Activated CD4-positive, alpha-beta T cell treated with anti-CD3 and anti-CD28 coated beads, Interleukin-2, amount 50 U/mL, for 16 hours (primary cell): ENCODE measurements at regions not wholly inside any gene's neighbourhood (a gene's known extent, or its start where the extent isn't known, plus 50 kb on each side); places are given as distances from the start of the nearest gene placed in this dataset.
"Not testable (repeated sequence)": the region's sequence is repeated elsewhere in the genome, so short reads cannot be mapped to it uniquely, and the experiment has no call there.

Source experiments
- DNase-seq: peaks from one replicate; pipeline ENCODE4 v3.0.0-alpha.2; 2020

- no peak for DNase-seq
Observed at GRCh38 chr14:24744641-24745040, 110.7 kb upstream of the GZMB start.

DNA sequence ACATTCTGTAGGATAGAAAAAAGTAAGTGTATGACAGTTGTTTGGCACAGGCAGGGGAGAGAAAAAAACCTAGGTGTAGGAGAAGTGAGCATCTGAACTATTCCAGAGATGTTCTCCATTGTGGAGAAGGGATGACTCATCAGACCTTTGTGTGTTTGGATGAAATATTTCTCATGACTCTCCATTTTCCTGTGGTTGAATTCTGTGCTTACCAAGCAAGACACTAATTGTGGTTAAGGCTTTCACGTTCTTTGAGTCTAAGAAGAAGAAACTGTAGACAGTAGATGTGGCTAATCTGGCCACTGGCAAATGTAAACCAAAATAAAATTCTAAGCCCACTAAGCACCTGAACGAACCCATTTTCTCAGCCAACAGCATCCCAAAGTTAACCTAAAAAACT lies 107.9 kb upstream of the GZMB start:
- DNase-seq, result no peak

DNA sequence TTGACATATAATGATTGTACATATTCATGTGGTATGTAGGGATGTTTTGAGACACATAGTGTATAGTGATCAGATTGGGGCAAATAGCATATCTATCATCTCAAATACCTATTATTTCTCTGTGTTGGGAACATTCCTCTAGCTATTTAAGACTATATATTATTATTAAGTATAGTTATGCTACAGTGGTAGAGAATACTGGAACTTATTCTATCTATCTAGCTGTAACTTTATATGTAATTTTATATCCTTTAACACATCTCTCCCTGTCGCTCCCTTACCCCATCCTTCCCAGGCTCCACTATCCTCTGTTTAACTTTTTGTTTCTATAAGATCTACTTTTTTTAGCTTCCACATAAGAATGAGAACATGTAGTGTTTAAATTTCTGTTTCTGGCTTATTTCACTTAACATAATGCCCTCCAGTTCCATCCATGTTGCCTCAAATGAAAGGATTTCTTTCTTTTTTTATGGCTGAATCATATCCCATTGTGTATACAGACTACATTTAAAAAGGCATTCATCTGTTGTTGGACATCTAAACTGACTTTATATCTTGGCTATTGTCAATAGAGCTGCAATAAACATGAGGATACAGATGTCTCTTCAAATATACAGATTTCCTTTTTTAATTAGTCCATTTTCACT lies 102.1 kb upstream of the GZMB start:
- DNase-seq, result no peak

DNA sequence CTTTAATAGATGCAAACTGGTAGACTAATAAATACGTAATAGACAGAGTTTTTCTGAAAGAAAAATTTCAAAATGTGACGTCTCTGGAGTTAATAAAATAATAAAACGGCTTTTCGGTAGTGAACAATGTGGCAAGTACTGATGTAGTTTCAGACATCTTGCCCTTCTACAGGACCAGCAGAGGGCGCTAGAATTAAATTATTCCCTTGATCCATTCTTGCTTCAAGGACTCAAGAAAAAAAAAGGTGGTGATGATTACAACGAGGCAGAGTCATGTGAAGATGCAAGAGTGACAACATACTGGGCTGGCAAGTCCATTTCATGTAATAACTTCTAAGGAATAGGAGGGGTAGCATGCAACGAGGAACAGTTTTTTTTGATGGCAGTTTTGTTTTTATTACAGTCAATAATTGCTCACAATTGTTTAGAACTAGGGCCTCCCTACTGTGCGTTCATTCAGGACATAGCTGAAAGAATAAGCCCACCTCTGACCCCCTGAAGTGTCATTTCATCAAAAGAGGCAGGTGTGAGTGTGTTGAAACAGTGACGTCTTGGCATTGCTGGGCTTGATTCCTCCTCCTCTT lies 101.0 kb upstream of the GZMB start:
- peak; percentile 50 for DNase-seq

- DNase-seq, result no peak
Observed at GRCh38 chr14:24726480-24726879, 92.5 kb upstream of the GZMB start.

DNA sequence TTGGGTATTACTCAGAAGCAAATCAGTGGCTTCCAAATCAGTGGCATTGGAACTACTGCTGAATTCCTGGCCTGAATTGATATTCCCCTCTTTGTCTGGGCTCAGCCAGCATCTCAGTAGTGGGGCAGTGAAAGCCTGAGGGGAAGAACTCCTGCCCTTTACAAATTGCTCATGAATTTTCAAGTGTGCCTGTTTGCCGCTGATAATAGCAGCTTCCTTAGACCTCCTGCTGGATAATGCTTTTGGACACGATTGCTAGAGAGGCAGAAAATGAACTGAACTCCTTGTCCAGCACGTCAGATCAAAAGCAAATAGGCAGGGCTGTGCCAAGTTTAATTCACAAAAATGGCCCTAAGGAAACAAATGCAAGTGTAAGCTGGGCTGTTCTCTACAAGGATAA lies 91.3 kb upstream of the GZMB start:
- no peak for DNase-seq

DNA sequence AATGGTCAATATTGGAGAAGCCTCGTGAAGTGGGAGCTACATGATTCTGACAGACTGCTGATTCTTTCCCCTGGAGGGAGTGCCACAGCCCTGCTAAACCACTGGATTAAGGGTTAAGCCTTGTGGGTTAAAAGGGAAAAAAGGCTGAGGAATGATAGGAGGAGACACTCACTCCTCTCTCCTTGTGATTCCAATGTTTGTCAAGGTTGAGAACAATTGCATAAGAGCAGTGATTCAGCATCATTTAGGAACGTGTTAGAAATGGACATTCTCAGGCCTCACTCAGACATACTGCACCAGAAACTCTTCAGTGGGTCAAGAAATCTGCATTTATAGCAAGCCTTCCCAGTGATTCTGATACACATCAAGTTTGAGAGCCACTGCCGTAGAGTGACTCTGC lies 87.8 kb upstream of the GZMB start:
- DNase-seq, result no peak

- DNase-seq, result no peak
Observed at GRCh38 chr14:24715239-24715638, 81.2 kb upstream of the GZMB start.

- DNase-seq, result no peak
Observed at GRCh38 chr14:24713404-24713803, 79.4 kb upstream of the GZMB start.

DNA sequence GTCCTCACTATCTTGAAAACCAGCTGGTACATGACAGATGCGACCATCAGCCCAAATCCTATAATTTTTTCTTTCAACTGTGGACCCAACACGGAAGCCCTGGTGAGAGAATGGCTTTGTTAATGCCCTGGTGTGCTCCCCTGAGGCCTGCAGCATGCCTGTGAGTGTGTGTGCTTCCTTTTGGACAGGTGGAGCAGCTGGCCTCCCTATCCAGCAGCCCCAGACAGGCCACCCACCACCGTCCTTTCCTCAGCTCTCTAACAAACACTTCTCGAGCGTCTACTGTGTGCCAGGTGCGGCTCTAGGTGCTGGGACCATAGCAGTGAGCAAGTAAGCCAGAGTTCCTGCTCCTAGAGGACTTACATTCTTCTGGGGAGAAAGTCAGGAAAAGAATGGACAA lies 78.9 kb upstream of the GZMB start:
- no peak for DNase-seq

DNA sequence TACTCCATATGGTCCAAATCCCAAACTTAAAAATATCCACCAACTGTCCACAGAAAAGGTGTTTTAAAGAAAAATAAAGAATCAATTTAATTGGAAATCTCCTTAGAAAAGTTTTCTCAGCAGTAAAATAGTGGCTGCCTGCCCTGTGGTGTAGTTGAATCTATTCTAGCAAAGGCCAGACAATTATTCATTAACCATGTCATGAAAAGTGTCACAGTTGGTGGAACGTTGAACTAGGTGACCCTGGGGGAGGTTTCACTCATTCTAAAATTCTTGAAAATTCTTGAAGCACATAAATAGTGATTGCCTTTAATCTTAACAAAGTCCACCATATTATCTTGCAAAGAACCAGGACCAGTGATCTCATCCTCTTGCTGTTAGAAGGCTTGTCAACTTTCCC lies 78.4 kb upstream of the GZMB start:
- no peak for DNase-seq

GRCh38 chr14:24710403-24711112 lies 76.6 kb upstream of the GZMB start:
- peak; percentile 71 for DNase-seq

GRCh38 chr14:24708684-24709083 lies 74.7 kb upstream of the GZMB start:
- no peak for DNase-seq

GRCh38 chr14:24706351-24706750 lies 72.4 kb upstream of the GZMB start:
- no peak for DNase-seq

- DNase-seq, result no peak
Observed at GRCh38 chr14:24705840-24706239, 71.8 kb upstream of the GZMB start.

DNA sequence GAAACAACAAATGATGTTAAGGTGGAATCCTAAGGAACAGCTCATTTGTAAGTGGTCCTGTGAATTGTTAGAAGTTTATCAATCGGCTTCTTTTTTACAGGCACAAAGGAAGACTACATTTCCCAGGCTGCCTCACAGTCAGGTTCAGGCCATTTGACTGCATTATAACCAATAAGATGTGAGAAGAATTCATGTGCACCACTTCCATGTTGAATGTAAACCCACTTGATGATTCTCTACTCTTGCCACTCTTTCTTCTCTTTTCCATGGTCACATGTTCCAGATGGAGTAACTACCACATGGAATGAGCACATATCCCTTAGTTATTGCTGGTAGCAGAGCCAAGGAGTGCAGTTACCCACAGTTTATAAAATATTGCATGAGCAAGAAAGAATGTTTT lies 67.1 kb upstream of the GZMB start:
- DNase-seq, result no peak

- DNase-seq, result no peak
Observed at GRCh38 chr14:24700511-24700910, 66.5 kb upstream of the GZMB start.

DNA sequence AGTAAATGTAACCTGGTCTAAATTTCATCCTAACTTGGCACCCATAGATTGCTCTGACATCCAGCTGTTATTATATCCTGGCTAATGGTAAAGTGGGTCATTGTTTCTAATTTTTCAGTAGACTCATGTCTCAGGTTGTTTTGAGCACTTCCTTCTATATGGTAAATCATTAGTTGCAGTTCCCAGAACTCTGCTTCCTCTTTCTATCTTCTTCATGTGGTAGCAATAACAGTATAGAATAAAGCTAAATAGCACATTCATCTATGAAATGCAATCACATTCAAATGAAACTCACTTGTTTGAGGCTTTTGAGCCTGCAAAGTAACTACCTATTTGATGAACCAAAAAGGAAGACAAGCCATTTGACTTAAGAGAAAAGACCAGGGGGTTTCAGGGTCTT lies 65.1 kb upstream of the GZMB start:
- no peak for DNase-seq

DNA sequence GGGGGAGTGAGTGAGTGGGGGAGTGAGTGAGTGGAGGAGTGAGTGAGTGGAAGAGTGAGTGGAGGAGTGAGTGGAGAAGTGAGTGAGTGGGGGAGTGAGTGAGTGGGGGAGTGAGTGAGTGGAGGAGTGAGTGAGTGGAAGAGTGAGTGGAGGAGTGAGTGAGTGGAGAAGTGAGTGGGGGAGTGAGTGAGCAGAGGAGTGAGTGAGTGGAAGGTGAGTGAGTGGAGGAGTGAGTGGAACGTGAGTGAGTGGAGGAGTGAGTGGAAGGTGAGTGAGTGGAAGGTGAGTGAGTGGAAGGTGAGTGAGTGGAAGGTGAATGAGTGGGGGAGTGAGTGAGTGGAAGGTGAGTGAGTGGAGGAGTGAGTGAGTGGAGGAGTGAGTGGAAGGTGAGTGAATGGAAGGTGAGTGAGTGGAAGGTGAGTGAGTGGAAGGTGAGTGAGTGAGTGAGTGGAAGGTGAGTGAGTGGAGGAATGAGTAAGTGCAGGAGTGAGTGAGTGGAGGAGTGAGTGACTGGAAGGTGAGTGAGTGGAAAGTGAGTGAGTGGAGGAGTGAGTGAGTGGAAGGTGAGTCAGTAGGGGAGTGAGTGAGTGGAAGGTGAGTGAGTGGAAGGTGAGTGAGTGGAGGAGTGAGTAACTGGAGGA lies 62.4 kb upstream of the GZMB start:
- not testable (repeated sequence) for DNase-seq

DNA sequence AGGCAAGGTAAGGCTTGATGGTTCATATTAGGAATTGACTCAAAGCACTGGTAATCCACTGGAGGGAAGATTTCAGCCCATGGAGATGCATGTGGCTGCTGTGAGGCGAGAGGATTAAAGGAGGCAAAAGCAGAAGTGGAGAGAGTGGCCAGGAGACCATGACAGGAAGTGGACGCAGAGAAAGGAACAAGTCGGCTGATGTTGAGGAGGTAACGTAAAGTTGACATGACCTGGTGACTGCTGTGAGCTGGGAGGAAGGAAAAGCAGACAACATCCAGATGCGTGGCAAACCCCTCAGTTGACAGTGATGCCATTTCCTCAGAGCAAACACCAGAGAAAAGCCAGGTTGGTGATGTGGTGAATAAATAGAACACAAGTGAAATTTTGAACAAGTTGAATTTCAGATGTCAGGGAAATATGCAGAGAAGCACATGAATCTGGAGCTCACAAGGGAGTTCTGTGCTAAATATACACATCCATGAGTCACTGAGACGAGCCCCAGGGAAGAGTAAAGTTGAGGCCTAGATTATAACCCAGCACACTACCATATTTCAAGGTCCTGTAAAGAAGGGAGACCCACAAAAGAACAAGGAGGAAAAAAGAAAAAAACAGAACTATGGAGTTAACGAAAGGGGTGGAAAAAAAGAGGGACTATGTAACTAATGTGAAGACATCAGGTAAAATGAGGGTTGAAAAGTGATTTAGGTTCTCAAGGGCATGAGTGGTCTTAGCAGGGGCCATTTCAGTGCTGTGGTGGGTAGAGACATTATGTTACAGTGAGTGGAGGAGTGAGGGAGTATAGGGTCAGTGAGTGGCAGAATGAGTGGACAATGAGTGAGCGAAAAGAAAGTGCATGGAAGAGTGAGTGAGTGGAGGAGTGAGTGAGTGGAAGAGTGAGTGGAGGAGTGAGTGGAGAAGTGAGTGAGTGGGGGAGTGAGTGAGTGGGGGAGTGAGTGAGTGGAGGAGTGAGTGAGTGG lies 61.6 kb upstream of the GZMB start:
- DNase-seq, result peak; percentile 34

DNA sequence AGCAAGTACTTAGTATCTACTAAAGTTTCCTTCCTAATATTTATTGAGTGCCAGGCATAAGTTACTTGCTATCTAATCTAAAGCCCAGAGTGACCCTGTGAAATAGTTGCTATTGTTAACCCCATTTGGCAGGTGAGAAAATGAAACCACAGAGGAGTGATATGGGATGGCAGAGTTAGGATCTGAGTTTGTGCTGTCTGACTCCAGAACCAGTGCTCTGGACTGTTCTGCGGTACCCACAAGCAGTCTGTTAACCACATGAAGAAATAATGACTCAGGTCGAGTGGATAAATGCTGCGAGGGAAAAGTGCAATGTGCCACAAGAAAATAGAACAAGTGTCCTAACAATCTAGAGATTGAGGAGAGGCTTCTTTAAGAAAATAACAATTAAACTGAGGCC lies 60.7 kb upstream of the GZMB start:
- DNase-seq, result peak; percentile 79

GRCh38 chr14:24693983-24694382 lies 60.0 kb upstream of the GZMB start:
- DNase-seq, result no peak

DNA sequence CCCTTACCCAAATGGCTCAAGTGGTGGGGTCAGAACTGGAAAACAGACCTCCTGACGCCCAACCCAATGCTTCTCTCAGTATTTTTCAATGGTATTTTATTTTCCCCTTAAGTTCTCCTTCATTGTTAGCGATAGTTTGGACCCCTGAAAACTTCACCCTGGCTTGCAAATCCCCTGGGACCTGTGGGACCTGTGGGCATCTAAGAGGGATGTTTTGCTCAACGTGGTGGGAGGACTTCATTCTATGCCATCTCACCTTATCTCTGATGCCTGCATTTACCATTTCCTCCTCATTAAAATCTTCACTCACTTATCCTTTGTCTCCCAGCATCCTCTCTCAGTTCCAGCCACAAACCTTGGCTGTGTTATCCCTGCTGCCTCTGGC lies 59.4 kb upstream of the GZMB start:
- DNase-seq, result no peak
